ENCODE measurements at regions not wholly inside any gene's neighbourhood (a gene's known extent, or its start where the extent isn't known, plus 50 kb on each side); places are given as distances from the start of the nearest gene placed in this dataset.

GRCh38 chr2:120978359-120979050, 242.8 kb downstream of the GLI2 start:
- H3K27ac ChIP-seq (ENCODE audit: low read length): no peak overlapping the region
- H3K4me2 ChIP-seq (ENCODE audit: low read length): no peak overlapping the region
- no peaks in the 10 kb centered on the region for H3K27me3 ChIP-seq (ENCODE audit: insufficient read depth, low read depth, low read length)
- no peaks in the 10 kb centered on the region for H3K36me3 ChIP-seq (ENCODE audit: insufficient read depth, low read length)
- no peaks in the 10 kb centered on the region for H3K9me2 ChIP-seq (ENCODE audit: insufficient read depth, low read length)
- H3K9me3 ChIP-seq (ENCODE audit: low read length): no peaks in the 10 kb centered on the region
- no peaks in the 10 kb centered on the region for H3K79me2 ChIP-seq (replicated peaks; ENCODE audit: insufficient read depth, low read length)
- TF ChIP-seq EP300 (conservative IDR thresholded peaks at IDR 0.05; ENCODE audit: poor library complexity, severe bottlenecking): no peak
- TF ChIP-seq MXI1 (conservative IDR thresholded peaks at IDR 0.05; ENCODE audit: poor library complexity, severe bottlenecking): no peak
- no peak for TF ChIP-seq RAD21 (conservative IDR thresholded peaks at IDR 0.05)
- no peak for TF ChIP-seq EZH2 (IDR thresholded peaks at IDR 0.05; ENCODE audit: borderline replicate concordance, insufficient read depth, low read length, poor library complexity, severe bottlenecking)
- no peak for TF ChIP-seq SMC3 (conservative IDR thresholded peaks at IDR 0.05; ENCODE audit: poor library complexity)
- no peak for TF ChIP-seq CTCF (IDR thresholded peaks at IDR 0.05; ENCODE audit: poor library complexity, severe bottlenecking)
- H3F3A ChIP-seq (ENCODE audit: insufficient read depth, low read length, poor library complexity, severe bottlenecking): no peaks in the 10 kb centered on the region
- no peak overlapping the region for H3K9ac ChIP-seq (ENCODE audit: low read length)
- no peak overlapping the region for H2AFZ ChIP-seq (ENCODE audit: low read depth, low read length)
- no peaks in the 10 kb centered on the region for H4K20me1 ChIP-seq (ENCODE audit: insufficient read depth)
- H3K4me3 ChIP-seq (ENCODE audit: low read length): no peak overlapping the region

DNA sequence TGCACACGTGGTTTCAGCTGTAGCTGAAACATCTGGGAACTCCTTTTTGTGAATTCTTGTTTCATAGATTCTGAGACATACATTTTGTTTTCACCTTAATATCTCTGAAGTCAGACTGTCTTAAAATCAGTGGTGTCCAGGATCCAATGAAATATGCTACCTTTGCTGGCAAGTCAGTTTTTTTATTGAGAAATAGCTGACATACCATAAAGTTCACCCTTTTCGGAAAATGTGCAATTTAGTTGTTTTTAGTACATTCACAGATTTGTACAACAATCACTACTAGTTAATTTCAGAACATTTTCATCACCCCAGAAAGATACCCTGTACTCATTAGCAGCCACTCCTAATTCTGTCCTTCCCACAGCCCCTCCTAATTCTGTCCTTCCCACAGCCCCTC, 243.7 kb downstream of the GLI2 start:
- Histone ChIP-seq H3K79me2 (replicated peaks; ENCODE audit: insufficient read depth, low read length) (no peaks in the 10 kb centered on the region), H3K36me3 (ENCODE audit: insufficient read depth, low read length) (no peaks in the 10 kb centered on the region)
- TF ChIP-seq MXI1 (conservative IDR thresholded peaks at IDR 0.05; ENCODE audit: poor library complexity, severe bottlenecking) (no peak), TAF1 (IDR thresholded peaks at IDR 0.05; ENCODE audit: low read depth) (no peak), SMC3 (conservative IDR thresholded peaks at IDR 0.05; ENCODE audit: poor library complexity) (no peak), POLR2AphosphoS5 (IDR thresholded peaks at IDR 0.05) (no peak), CTCF (IDR thresholded peaks at IDR 0.05; ENCODE audit: poor library complexity, severe bottlenecking) (no peak), REST (IDR thresholded peaks at IDR 0.05; ENCODE audit: borderline replicate concordance) (no peak), EP300 (conservative IDR thresholded peaks at IDR 0.05; ENCODE audit: poor library complexity, severe bottlenecking) (no peak), RAD21 (conservative IDR thresholded peaks at IDR 0.05) (no peak), EZH2 (IDR thresholded peaks at IDR 0.05; ENCODE audit: borderline replicate concordance, insufficient read depth, low read length, poor library complexity, severe bottlenecking) (no peak)

More for the DNA sequence above, 243.7 kb downstream of the GLI2 start:
- no peak overlapping the region for H3K4me3 ChIP-seq (ENCODE audit: low read length)
- H3K9ac ChIP-seq (ENCODE audit: low read length): no peak overlapping the region
- H4K20me1 ChIP-seq (ENCODE audit: insufficient read depth): no peaks in the 10 kb centered on the region
- H3F3A ChIP-seq (ENCODE audit: insufficient read depth, low read length, poor library complexity, severe bottlenecking): no peaks in the 10 kb centered on the region
- H2AFZ ChIP-seq (ENCODE audit: low read depth, low read length): no peak overlapping the region
- no peaks in the 10 kb centered on the region for H3K9me2 ChIP-seq (ENCODE audit: insufficient read depth, low read length)
- H3K27ac ChIP-seq (ENCODE audit: low read length): no peak overlapping the region
- no peak overlapping the region for H3K4me2 ChIP-seq (ENCODE audit: low read length)
- no peaks in the 10 kb centered on the region for H3K27me3 ChIP-seq (ENCODE audit: insufficient read depth, low read depth, low read length)
- no peaks in the 10 kb centered on the region for H3K9me3 ChIP-seq (ENCODE audit: low read length)

Measured in neural cell (in vitro differentiated cells).